Parathyroid adenoma (tissue), 2 donors: ENCODE measurements at regions not wholly inside any gene's neighbourhood (a gene's known extent, or its start where the extent isn't known, plus 50 kb on each side); places are given as distances from the start of the nearest gene placed in this dataset.

Experiments used
- H2AFZ ChIP-seq: fragments of 300-600 bp; sonication (generic); one replicate; pipeline ENCODE4 v1.7.0; 2017; ENCODE audit warnings: antibody characterized with exemption, mild to moderate bottlenecking
- H3K27ac ChIP-seq: fragments of 300-600 bp; sonication (generic); one replicate; pipeline ENCODE4 v1.7.0; 2017
- H3K27me3 ChIP-seq: fragments of 300-600 bp; sonication (generic); one replicate; pipeline ENCODE4 v1.7.0; 2017; ENCODE audit warnings: low read length; ENCODE audit not compliant: control insufficient read depth, insufficient read depth
- H3K36me3 ChIP-seq: fragments of 300-600 bp; sonication (generic); one replicate; pipeline ENCODE4 v1.7.0; 2017; ENCODE audit warnings: low read length; ENCODE audit not compliant: control insufficient read depth, insufficient read depth
- H3K4me1 ChIP-seq: fragments of 300-600 bp; sonication (generic); one replicate; pipeline ENCODE4 v1.7.0; 2017; ENCODE audit warnings: control low read depth
- H3K4me2 ChIP-seq: fragments of 300-600 bp; sonication (generic); one replicate; pipeline ENCODE4 v1.7.0; 2017; ENCODE audit warnings: low read length
- H3K4me3 ChIP-seq: fragments of 300-600 bp; sonication (generic); one replicate; pipeline ENCODE4 v1.7.0; 2017; ENCODE audit warnings: low read depth, low read length
- H3K79me2 ChIP-seq: fragments of 300-600 bp; sonication (generic); one replicate; pipeline ENCODE4 v1.7.0; 2017; ENCODE audit warnings: control low read depth
- H3K9ac ChIP-seq: fragments of 300-600 bp; sonication (generic); one replicate; pipeline ENCODE4 v1.7.0; 2017; ENCODE audit warnings: mild to moderate bottlenecking
- H3K9me3 ChIP-seq: fragments of 300-600 bp; sonication (generic); one replicate; pipeline ENCODE4 v1.7.0; 2017; ENCODE audit warnings: low read length; ENCODE audit not compliant: control insufficient read depth
- TF ChIP-seq, protein P1 (sequence below): fragments of 300-600 bp; sonication (generic); IDR thresholded peaks from one replicate; pipeline ENCODE4 v1.7.0; 2017; ENCODE audit warnings: antibody characterized with exemption, mild to moderate bottlenecking
- donor health status: primary hyperparathyroidism.

GRCh38 chr4:59120287-59120814, 2010.2 kb upstream of the IGFBP7 start:
- Histone ChIP-seq H2AFZ (no peak overlapping the region), H3K36me3 (no peaks in the 10 kb centered on the region), H3K4me3 (no peak overlapping the region), H3K4me2 (no peak overlapping the region), H3K9ac (no peak overlapping the region), H3K79me2 (no peaks in the 10 kb centered on the region), H3K27ac (no peak overlapping the region), H3K9me3 (no peaks in the 10 kb centered on the region), H3K27me3 (no peaks in the 10 kb centered on the region), H3K4me1 (no peaks in the 10 kb centered on the region)
- TF ChIP-seq, protein P1, sequence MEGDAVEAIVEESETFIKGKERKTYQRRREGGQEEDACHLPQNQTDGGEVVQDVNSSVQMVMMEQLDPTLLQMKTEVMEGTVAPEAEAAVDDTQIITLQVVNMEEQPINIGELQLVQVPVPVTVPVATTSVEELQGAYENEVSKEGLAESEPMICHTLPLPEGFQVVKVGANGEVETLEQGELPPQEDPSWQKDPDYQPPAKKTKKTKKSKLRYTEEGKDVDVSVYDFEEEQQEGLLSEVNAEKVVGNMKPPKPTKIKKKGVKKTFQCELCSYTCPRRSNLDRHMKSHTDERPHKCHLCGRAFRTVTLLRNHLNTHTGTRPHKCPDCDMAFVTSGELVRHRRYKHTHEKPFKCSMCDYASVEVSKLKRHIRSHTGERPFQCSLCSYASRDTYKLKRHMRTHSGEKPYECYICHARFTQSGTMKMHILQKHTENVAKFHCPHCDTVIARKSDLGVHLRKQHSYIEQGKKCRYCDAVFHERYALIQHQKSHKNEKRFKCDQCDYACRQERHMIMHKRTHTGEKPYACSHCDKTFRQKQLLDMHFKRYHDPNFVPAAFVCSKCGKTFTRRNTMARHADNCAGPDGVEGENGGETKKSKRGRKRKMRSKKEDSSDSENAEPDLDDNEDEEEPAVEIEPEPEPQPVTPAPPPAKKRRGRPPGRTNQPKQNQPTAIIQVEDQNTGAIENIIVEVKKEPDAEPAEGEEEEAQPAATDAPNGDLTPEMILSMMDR = no peak

DNA sequence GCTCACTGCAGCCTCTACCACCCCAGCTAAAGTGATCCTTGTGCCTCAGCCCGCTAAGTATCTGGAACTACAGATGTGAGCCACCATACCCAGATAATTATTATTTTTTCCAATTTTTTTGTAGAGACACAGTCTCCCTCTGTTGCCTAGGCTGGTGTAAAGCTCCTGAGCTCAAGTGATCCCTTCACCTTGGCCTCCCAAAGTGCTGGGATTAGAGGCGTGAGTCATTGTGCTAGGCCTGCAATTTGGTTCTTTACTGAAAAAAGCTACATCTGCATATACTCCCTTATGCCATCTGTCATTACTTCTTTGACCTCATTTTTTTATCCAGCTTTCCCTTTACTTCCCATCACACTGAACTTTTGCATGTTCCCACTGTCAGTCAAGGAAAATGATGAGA, 2012.4 kb upstream of the IGFBP7 start:
- Histone ChIP-seq H3K27me3 (no peaks in the 10 kb centered on the region), H3K27ac (no peak overlapping the region), H3K4me3 (no peak overlapping the region), H3K79me2 (no peaks in the 10 kb centered on the region), H2AFZ (no peak overlapping the region), H3K9ac (no peak overlapping the region), H3K4me1 (no peaks in the 10 kb centered on the region), H3K4me2 (no peak overlapping the region), H3K36me3 (no peaks in the 10 kb centered on the region), H3K9me3 (no peaks in the 10 kb centered on the region)
- TF ChIP-seq, protein P1 = no peak

DNA sequence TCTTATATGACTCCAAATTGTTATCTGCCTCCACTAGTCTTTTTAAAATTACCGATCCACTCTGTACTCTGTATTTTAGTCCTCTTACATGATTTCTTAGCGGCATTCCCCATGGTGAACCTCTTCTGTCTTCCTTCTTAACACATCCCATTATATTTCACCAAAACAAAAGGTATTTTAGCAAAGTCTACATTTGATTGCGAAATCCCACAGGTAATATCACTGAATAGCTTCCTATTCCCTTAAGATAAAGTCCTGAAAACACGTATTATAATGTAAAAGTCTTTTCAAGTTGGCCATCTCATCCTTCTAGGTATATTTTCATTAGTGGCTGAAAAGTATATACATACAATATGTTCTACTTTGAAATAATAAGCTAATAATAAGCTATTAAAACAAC, 2016.0 kb upstream of the IGFBP7 start:
- Histone ChIP-seq H3K36me3 (no peaks in the 10 kb centered on the region), H3K9ac (no peak overlapping the region), H3K27me3 (no peaks in the 10 kb centered on the region), H3K79me2 (no peaks in the 10 kb centered on the region), H2AFZ (no peak overlapping the region), H3K27ac (no peak overlapping the region), H3K4me3 (no peak overlapping the region), H3K4me1 (no peaks in the 10 kb centered on the region), H3K4me2 (no peak overlapping the region), H3K9me3 (no peaks in the 10 kb centered on the region)
- TF ChIP-seq, protein P1 = no peak

GRCh38 chr4:59127006-59127405, 2016.8 kb upstream of the IGFBP7 start:
- H2AFZ ChIP-seq = no peak overlapping the region
- TF ChIP-seq, protein P1 = no peak
- no peaks in the 10 kb centered on the region for H3K4me1 ChIP-seq
- H3K4me2 ChIP-seq = no peak overlapping the region
- no peaks in the 10 kb centered on the region for H3K27me3 ChIP-seq
- no peaks in the 10 kb centered on the region for H3K9me3 ChIP-seq
- no peaks in the 10 kb centered on the region for H3K79me2 ChIP-seq
- no peak overlapping the region for H3K27ac ChIP-seq
- H3K36me3 ChIP-seq = no peaks in the 10 kb centered on the region
- H3K4me3 ChIP-seq = no peak overlapping the region
- no peak overlapping the region for H3K9ac ChIP-seq

DNA sequence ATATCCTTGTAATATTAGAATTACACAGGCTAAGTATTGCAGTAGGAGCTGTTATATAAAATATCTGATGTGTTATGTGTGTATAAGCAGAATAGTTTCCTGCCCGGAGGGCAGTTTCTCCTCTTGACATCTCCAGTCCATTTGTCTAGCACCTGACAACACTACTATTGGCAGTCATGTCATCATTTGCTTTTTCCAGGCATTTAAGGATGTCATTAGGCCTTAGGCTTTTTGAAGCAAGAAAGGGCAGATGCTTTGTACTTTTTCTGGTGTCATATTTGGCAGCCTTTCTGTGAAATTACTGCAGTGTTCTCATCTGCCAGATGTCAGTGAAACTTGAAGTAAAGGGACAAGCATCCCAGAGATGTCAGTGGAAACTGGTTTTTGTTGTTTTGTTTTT, 2017.6 kb upstream of the IGFBP7 start:
- H3K79me2 ChIP-seq = no peaks in the 10 kb centered on the region
- H3K4me1 ChIP-seq = no peaks in the 10 kb centered on the region
- no peak overlapping the region for H2AFZ ChIP-seq
- TF ChIP-seq, protein P1 = no peak
- no peaks in the 10 kb centered on the region for H3K27me3 ChIP-seq
- H3K4me3 ChIP-seq = no peak overlapping the region
- no peaks in the 10 kb centered on the region for H3K9me3 ChIP-seq
- no peak overlapping the region for H3K9ac ChIP-seq
- H3K4me2 ChIP-seq = no peak overlapping the region
- H3K27ac ChIP-seq = no peak overlapping the region
- no peaks in the 10 kb centered on the region for H3K36me3 ChIP-seq
